PC-3 (cell line): ENCODE measurements at regions not wholly inside any gene's neighbourhood (a gene's known extent, or its start where the extent isn't known, plus 50 kb on each side); places are given as distances from the start of the nearest gene placed in this dataset.

Experiments used
- ATAC-seq: fragments of 200-7000 bp; cut with Tn5 transposase; 2 replicates; pipeline ENCODE4 v1.9.1; 2020; ENCODE audit warnings: mild to moderate bottlenecking, moderate library complexity
- BruUV-seq: library from RNA; stranded (reverse); fragments of 400-500 nt; replicated peaks from 2 replicates; lab custom pipeline; 2021; lab: Mats Ljungman, UMichigan
- CTCF ChIA-PET: fragments of 300-600 bp; sonication (Branson Sonifier 250); formaldehyde crosslinking; loops from one replicate; lab custom pipeline; 2022; ENCODE audit warnings: antibody characterized with exemption; lab: Charles Lee
- POLR2A ChIA-PET: fragments of 300-600 bp; sonication (Branson Sonifier 250); formaldehyde crosslinking; loops from one replicate; lab custom pipeline; 2022; ENCODE audit warnings: antibody characterized with exemption; ENCODE audit not compliant: unreplicated experiment; lab: Charles Lee
- DNase-seq: peaks from one replicate; pipeline ENCODE4 v3.0.0-alpha.2; 2015
- H2AFZ ChIP-seq: fragments of 300-600 bp; sonication (generic); 2 replicates; pipeline ENCODE4 v1.6.0; 2016; ENCODE audit warnings: antibody characterized with exemption, low read length
- H3F3A ChIP-seq: fragments of 300-600 bp; sonication (generic); one replicate; pipeline ENCODE4 v1.6.0; 2017; ENCODE audit warnings: antibody characterized with exemption, low read length, control low read depth, mild to moderate bottlenecking; ENCODE audit not compliant: unreplicated experiment
- H3K27ac ChIP-seq: fragments of 300-600 bp; sonication (generic); 2 replicates; pipeline ENCODE4 v1.5.1; 2016; ENCODE audit warnings: mild to moderate bottlenecking, low read length
- H3K27me3 ChIP-seq: fragments of 300-600 bp; sonication (generic); 2 replicates; pipeline ENCODE4 v1.6.1; 2016; ENCODE audit warnings: low read length, mixed read lengths
- H3K36me3 ChIP-seq: fragments of 300-600 bp; sonication (generic); 2 replicates; pipeline ENCODE4 v1.6.1; 2016; ENCODE audit warnings: low read depth, mixed run types, low read length, mixed read lengths
- H3K4me1 ChIP-seq: fragments of 300-600 bp; sonication (generic); 2 replicates; pipeline ENCODE4 v1.5.1; 2016; ENCODE audit warnings: low read length; ENCODE audit not compliant: insufficient read depth
- H3K4me2 ChIP-seq: fragments of 300-600 bp; sonication (generic); 2 replicates; pipeline ENCODE4 v1.6.0; 2016; ENCODE audit warnings: low read length
- H3K4me3 ChIP-seq: fragments of 300-600 bp; sonication (generic); 2 replicates; pipeline ENCODE4 v1.5.1; 2016; ENCODE audit warnings: mild to moderate bottlenecking, low read length, mixed read lengths
- H3K79me2 ChIP-seq: fragments of 300-600 bp; sonication (generic); 2 replicates; pipeline ENCODE4 v1.6.1; 2017; ENCODE audit warnings: low read length, mixed read lengths
- H3K9ac ChIP-seq: fragments of 300-600 bp; sonication (generic); 2 replicates; pipeline ENCODE4 v1.6.0; 2016; ENCODE audit warnings: mild to moderate bottlenecking, low read length
- H3K9me2 ChIP-seq: fragments of 300-600 bp; sonication (generic); replicated peaks from 2 replicates; pipeline ENCODE4 v1.6.1; 2016; ENCODE audit warnings: mixed run types, low read length, mixed read lengths
- H3K9me3 ChIP-seq: fragments of 300-600 bp; sonication (generic); 2 replicates; pipeline ENCODE4 v1.6.1; 2016; ENCODE audit warnings: low read length, mixed read lengths
- H4K20me1 ChIP-seq: fragments of 300-600 bp; sonication (generic); 2 replicates; pipeline ENCODE4 v1.6.1; 2016; ENCODE audit warnings: low read length, mixed read lengths
- CTCF ChIP-seq: fragments of 300-600 bp; sonication (generic); conservative IDR thresholded peaks from 2 replicates; pipeline ENCODE4 v1.5.1; 2017; ENCODE audit warnings: antibody characterized with exemption, low read depth, mild to moderate bottlenecking, low read length
- EZH2 ChIP-seq: fragments of 300-600 bp; sonication (generic); IDR thresholded peaks from one replicate; pipeline ENCODE4 v1.6.1; 2017; ENCODE audit warnings: antibody characterized with exemption, mild to moderate bottlenecking, low read length; ENCODE audit not compliant: unreplicated experiment
- EZH2phosphoT487 ChIP-seq: fragments of 300-600 bp; sonication (generic); IDR thresholded peaks from 2 replicates; pipeline ENCODE4 v1.6.1; 2018; ENCODE audit warnings: mild to moderate bottlenecking, antibody characterized with exemption, low read length, borderline replicate concordance
- intact Hi-C: fragments of 100-400 bp; cut with micrococcal nuclease; formaldehyde crosslinking; loops from 2 replicates; pipeline ENCODE4 v1.9.0; 2023

- Histone ChIP-seq H3K4me3 (no peak overlapping the region), H3K9me2 (no peaks in the 10 kb centered on the region), H3K9ac (no peak overlapping the region), H3K27ac (no peak overlapping the region), H3K36me3 (no peaks in the 10 kb centered on the region), H3K4me2 (no peak overlapping the region), H3K4me1 (no peaks in the 10 kb centered on the region), H3K27me3 (no peaks in the 10 kb centered on the region), H3K79me2 (no peaks in the 10 kb centered on the region), H2AFZ (no peak overlapping the region), H4K20me1 (no peaks in the 10 kb centered on the region), H3K9me3 (0 out of 2 replicates have a peak, but pooled peaks cover 11% of the 10 kb centered on the region), H3F3A (no peaks in the 10 kb centered on the region)
- ChIA-PET POLR2A (no interaction called here), CTCF (no interaction called here)
- ATAC-seq, result no peak
- BruUV-seq, result no TSS peak
- intact Hi-C loops, result no loop called here
- TF ChIP-seq CTCF, result no peak
- TF ChIP-seq EZH2phosphoT487, result no peak
- DNase-seq, result no peak
Measured at GRCh38 chr22:34035209-34035608, 114.9 kb upstream of the LARGE1 start.

- Histone ChIP-seq H2AFZ (no peak overlapping the region), H3K27me3 (no peaks in the 10 kb centered on the region), H3K27ac (no peak overlapping the region), H3K9me3 (0 out of 2 replicates have a peak, but pooled peaks cover 5% of the 10 kb centered on the region), H3F3A (no peaks in the 10 kb centered on the region), H3K4me2 (no peak overlapping the region), H3K36me3 (no peaks in the 10 kb centered on the region), H3K9ac (no peak overlapping the region), H4K20me1 (no peaks in the 10 kb centered on the region), H3K79me2 (no peaks in the 10 kb centered on the region), H3K9me2 (no peaks in the 10 kb centered on the region), H3K4me1 (no peaks in the 10 kb centered on the region), H3K4me3 (no peak overlapping the region)
- BruUV-seq, result no TSS peak
- ATAC-seq (no peak), DNase-seq (no peak)
- ChIA-PET POLR2A (no interaction called here), CTCF (no interaction called here)
- intact Hi-C loops, result no loop called here
- no peak for TF ChIP-seq EZH2
- no peak for TF ChIP-seq EZH2phosphoT487
- TF ChIP-seq CTCF, result no peak
Measured at GRCh38 chr22:34036931-34037330, 116.7 kb upstream of the LARGE1 start.

- Histone ChIP-seq H3K9me2 (no peaks in the 10 kb centered on the region), H3K4me3 (no peak overlapping the region), H3K27me3 (no peaks in the 10 kb centered on the region), H3F3A (no peaks in the 10 kb centered on the region), H3K36me3 (no peaks in the 10 kb centered on the region), H3K4me2 (no peak overlapping the region), H4K20me1 (no peaks in the 10 kb centered on the region), H3K79me2 (no peaks in the 10 kb centered on the region), H3K4me1 (no peaks in the 10 kb centered on the region), H2AFZ (no peak overlapping the region), H3K9ac (no peak overlapping the region), H3K27ac (no peak overlapping the region), H3K9me3 (no peaks in the 10 kb centered on the region)
- intact Hi-C loops, result no loop called here
- DNase-seq (no peak), ATAC-seq (no peak)
- TF ChIP-seq EZH2phosphoT487 (no peak), CTCF (no peak), EZH2 (no peak)
- no TSS peak for BruUV-seq
- ChIA-PET CTCF (no interaction called here), POLR2A (no interaction called here)
Measured at GRCh38 chr22:34038801-34039555, 118.7 kb upstream of the LARGE1 start.
